HG03060 (cell line): ENCODE measurements at regions not wholly inside any gene's neighbourhood (a gene's known extent, or its start where the extent isn't known, plus 50 kb on each side); places are given as distances from the start of the nearest gene placed in this dataset.

ENCODE experiments used
- ATAC-seq: cut with Tn5 transposase; IDR thresholded peaks from one replicate; pipeline ENCODE4 v1.9.1; 2021; ENCODE audit warnings: low read depth, moderate number of reproducible peaks; ENCODE audit not compliant: unreplicated experiment

GRCh38 chr6:105800398-105800797 is 285.7 kb upstream of the PRDM1 start:
- ATAC-seq: no peak

GRCh38 chr6:105799056-105799455 is 287.1 kb upstream of the PRDM1 start:
- no peak for ATAC-seq

- no peak for ATAC-seq
Measured at GRCh38 chr6:105797983-105798453, 288.1 kb upstream of the PRDM1 start.

GRCh38 chr6:105797286-105797979 is 288.7 kb upstream of the PRDM1 start:
- no peak for ATAC-seq

- ATAC-seq: no peak
Measured at GRCh38 chr6:105795913-105796517, 290.1 kb upstream of the PRDM1 start.

- ATAC-seq: no peak
Measured at GRCh38 chr6:105795366-105795765, 290.8 kb upstream of the PRDM1 start.

GRCh38 chr6:105794870-105795269 is 291.3 kb upstream of the PRDM1 start:
- no peak for ATAC-seq

- ATAC-seq: no peak
Measured at GRCh38 chr6:105794239-105794638, 291.9 kb upstream of the PRDM1 start.

- no peak for ATAC-seq
Measured at GRCh38 chr6:105793130-105793529, 293.0 kb upstream of the PRDM1 start.

GRCh38 chr6:105791583-105792318 is 294.4 kb upstream of the PRDM1 start:
- peak; percentile 55 for ATAC-seq

- no peak for ATAC-seq
Measured at GRCh38 chr6:105791179-105791578, 295.0 kb upstream of the PRDM1 start.

- ATAC-seq: no peak
Measured at GRCh38 chr6:105790635-105791034, 295.5 kb upstream of the PRDM1 start.

GRCh38 chr6:105789935-105790334 is 296.2 kb upstream of the PRDM1 start:
- no peak for ATAC-seq

GRCh38 chr6:105787747-105788146 is 298.4 kb upstream of the PRDM1 start:
- ATAC-seq: no peak

GRCh38 chr6:105786890-105787655 is 299.1 kb upstream of the PRDM1 start:
- peak; percentile 33 for ATAC-seq

- no peak for ATAC-seq
Measured at GRCh38 chr6:105786449-105786848, 299.7 kb upstream of the PRDM1 start.

- no peak for ATAC-seq
Measured at GRCh38 chr6:105785066-105785811, 300.9 kb upstream of the PRDM1 start.

GRCh38 chr6:105784179-105784578 is 302.0 kb upstream of the PRDM1 start:
- no peak for ATAC-seq

GRCh38 chr6:105783333-105783935 is 302.7 kb upstream of the PRDM1 start:
- no peak for ATAC-seq

- ATAC-seq: no peak
Measured at GRCh38 chr6:105781915-105782314, 304.2 kb upstream of the PRDM1 start.
